ENCODE measurements at regions not wholly inside any gene's neighbourhood (a gene's known extent, or its start where the extent isn't known, plus 50 kb on each side); places are given as distances from the start of the nearest gene placed in this dataset.
A peak's percentile ranks its signal among the peaks of the same experiment; 100 is the strongest.

GRCh38 chr2:8159966-8160603 lies 521.8 kb upstream of the ID2 start:
- H3K4me3 Mint-ChIP-seq: peak overlapping the region; percentile 33 to 42
- 50% methylated on average over 2 of the region's 4 CpGs for WGBS (ENCODE audit: insufficient coverage)
- peak overlapping the region in 4 of 7 donors; percentile 15 to 64 (median 50) for H3K27ac Mint-ChIP-seq

GRCh38 chr2:8160959-8161358 lies 520.9 kb upstream of the ID2 start:
- Histone ChIP-seq H3K4me3 (replicated peaks in 1 of 3; ENCODE audit: low read depth in 2 of 3, low read length in 3 of 3) (no peak overlapping the region), H4K20me1 (ENCODE audit: insufficient read depth, low read length) (no peaks in the 10 kb centered on the region), H3K36me3 (replicated peaks in 1 of 2; ENCODE audit: control insufficient read depth in 1 of 2, insufficient read depth in 2 of 2, low read length in 2 of 2) (no peaks in the 10 kb centered on the region), H3K9ac (ENCODE audit: insufficient read depth, low read length, poor library complexity, severe bottlenecking) (no peak overlapping the region), H3K79me2 (ENCODE audit: insufficient read depth, low read length) (no peaks in the 10 kb centered on the region), H3K27ac (ENCODE audit: low read depth in 1 of 2, low read length in 2 of 2) (no peak overlapping the region), H3K9me3 (replicated peaks in 1 of 2; ENCODE audit: control insufficient read depth in 1 of 2, insufficient read depth in 1 of 2, low read length in 2 of 2) (no peaks in the 10 kb centered on the region), H3K27me3 (ENCODE audit: control insufficient read depth in 2 of 2, insufficient read depth in 2 of 2, low read length in 2 of 2) (no peaks in the 10 kb centered on the region), H2AFZ (ENCODE audit: insufficient read depth, low read depth, low read length, poor library complexity, severe bottlenecking) (no peak overlapping the region), H3K4me1 (ENCODE audit: control insufficient read depth in 1 of 2, insufficient read depth in 2 of 2, low read length in 2 of 2) (peaks cover 15 to 16% of the 10 kb centered on the region in 2 donors), H3K4me2 (replicated peaks; ENCODE audit: extremely low read depth, low read length, poor library complexity, severe bottlenecking) (no peak overlapping the region)
- DNase-seq: no peak
- Mint-ChIP-seq H3K9me3 (peaks cover 0 to 7% (median 2%) of the 10 kb centered on the region in 7 donors), H3K27me3 (ENCODE audit: low read depth in 3 of 3) (peaks cover 0 to 5% (median 4%) of the 10 kb centered on the region in 3 donors), H3K27ac (peak overlapping the region in 1 of 7 donors; percentile 46), H3K36me3 (no peaks in the 10 kb centered on the region), H3K4me1 (peaks cover 18% of the 10 kb centered on the region), H3K4me3 (no peak overlapping the region)
- no peak for TF ChIP-seq CTCF (IDR thresholded peaks at IDR 0.05)
- 95% methylated on average over 11 of the region's 13 CpGs for WGBS (ENCODE audit: insufficient coverage)
- intact Hi-C loops (cut with micrococcal nuclease): no loop called here

More at GRCh38 chr2:8159966-8160603, 521.8 kb upstream of the ID2 start:
- intact Hi-C loops (cut with micrococcal nuclease): no loop called here
- Histone ChIP-seq H3K27ac (ENCODE audit: low read depth in 1 of 2, low read length in 2 of 2) (peak overlapping the region in 1 of 2 donors; percentile 14), H3K36me3 (replicated peaks in 1 of 2; ENCODE audit: control insufficient read depth in 1 of 2, insufficient read depth in 2 of 2, low read length in 2 of 2) (no peaks in the 10 kb centered on the region), H2AFZ (ENCODE audit: insufficient read depth, low read depth, low read length, poor library complexity, severe bottlenecking) (peak overlapping the region; percentile 24), H3K4me1 (ENCODE audit: control insufficient read depth in 1 of 2, insufficient read depth in 2 of 2, low read length in 2 of 2) (peaks cover 15 to 16% of the 10 kb centered on the region in 2 donors), H3K79me2 (ENCODE audit: insufficient read depth, low read length) (no peaks in the 10 kb centered on the region), H3K9ac (ENCODE audit: insufficient read depth, low read length, poor library complexity, severe bottlenecking) (no peak overlapping the region), H4K20me1 (ENCODE audit: insufficient read depth, low read length) (no peaks in the 10 kb centered on the region), H3K4me3 (replicated peaks in 1 of 3; ENCODE audit: low read depth in 2 of 3, low read length in 3 of 3) (no peak overlapping the region), H3K27me3 (ENCODE audit: control insufficient read depth in 2 of 2, insufficient read depth in 2 of 2, low read length in 2 of 2) (no peaks in the 10 kb centered on the region), H3K9me3 (replicated peaks in 1 of 2; ENCODE audit: control insufficient read depth in 1 of 2, insufficient read depth in 1 of 2, low read length in 2 of 2) (no peaks in the 10 kb centered on the region), H3K4me2 (replicated peaks; ENCODE audit: extremely low read depth, low read length, poor library complexity, severe bottlenecking) (no peak overlapping the region)
- Mint-ChIP-seq H3K36me3 (no peaks in the 10 kb centered on the region), H3K4me1 (peaks cover 18% of the 10 kb centered on the region), H3K27me3 (ENCODE audit: low read depth in 3 of 3) (peaks cover 0 to 5% (median 4%) of the 10 kb centered on the region in 3 donors), H3K9me3 (peaks cover 0 to 7% (median 2%) of the 10 kb centered on the region in 7 donors)
- no peak for DNase-seq
- TF ChIP-seq CTCF (IDR thresholded peaks at IDR 0.05): no peak

Data from CD14-positive monocyte (primary cell).